ENCODE measurements at regions not wholly inside any gene's neighbourhood (a gene's known extent, or its start where the extent isn't known, plus 50 kb on each side); places are given as distances from the start of the nearest gene placed in this dataset.
A peak's percentile ranks its signal among the peaks of the same experiment; 100 is the strongest.

DNA sequence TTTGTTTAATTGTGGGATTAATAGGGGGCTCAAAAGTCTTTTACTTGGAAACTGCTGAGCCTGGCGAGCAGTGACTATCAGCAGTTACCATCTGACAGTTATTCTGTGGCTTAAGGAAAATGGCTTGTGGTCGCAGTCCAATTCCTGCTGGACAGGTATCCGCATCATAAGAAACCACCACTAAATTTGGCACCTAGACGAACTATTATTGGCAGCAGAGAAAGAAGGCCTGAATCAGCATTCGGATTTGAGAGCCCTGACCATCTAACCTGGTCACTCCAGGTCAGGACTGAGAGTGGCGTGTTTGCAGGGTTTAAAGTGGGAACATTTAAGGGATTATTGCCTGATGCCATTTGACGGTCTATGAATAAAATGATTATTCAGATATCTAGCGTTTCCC lies 146.4 kb downstream of the RPS12 start:
- Histone ChIP-seq H3K36me3 (ENCODE audit: control insufficient read depth, insufficient read depth, low read length) (no peaks in the 10 kb centered on the region), H3K27me3 (replicated peaks; ENCODE audit: control insufficient read depth, insufficient read depth, low read length) (no peaks in the 10 kb centered on the region), H3K4me3 (replicated peaks; ENCODE audit: low read depth, low read length) (no peak overlapping the region)
- TF ChIP-seq, protein P1, sequence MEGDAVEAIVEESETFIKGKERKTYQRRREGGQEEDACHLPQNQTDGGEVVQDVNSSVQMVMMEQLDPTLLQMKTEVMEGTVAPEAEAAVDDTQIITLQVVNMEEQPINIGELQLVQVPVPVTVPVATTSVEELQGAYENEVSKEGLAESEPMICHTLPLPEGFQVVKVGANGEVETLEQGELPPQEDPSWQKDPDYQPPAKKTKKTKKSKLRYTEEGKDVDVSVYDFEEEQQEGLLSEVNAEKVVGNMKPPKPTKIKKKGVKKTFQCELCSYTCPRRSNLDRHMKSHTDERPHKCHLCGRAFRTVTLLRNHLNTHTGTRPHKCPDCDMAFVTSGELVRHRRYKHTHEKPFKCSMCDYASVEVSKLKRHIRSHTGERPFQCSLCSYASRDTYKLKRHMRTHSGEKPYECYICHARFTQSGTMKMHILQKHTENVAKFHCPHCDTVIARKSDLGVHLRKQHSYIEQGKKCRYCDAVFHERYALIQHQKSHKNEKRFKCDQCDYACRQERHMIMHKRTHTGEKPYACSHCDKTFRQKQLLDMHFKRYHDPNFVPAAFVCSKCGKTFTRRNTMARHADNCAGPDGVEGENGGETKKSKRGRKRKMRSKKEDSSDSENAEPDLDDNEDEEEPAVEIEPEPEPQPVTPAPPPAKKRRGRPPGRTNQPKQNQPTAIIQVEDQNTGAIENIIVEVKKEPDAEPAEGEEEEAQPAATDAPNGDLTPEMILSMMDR (IDR thresholded peaks at IDR 0.05; ENCODE audit: insufficient read depth, low read length, poor library complexity, severe bottlenecking), result no peak
- DNase-seq (ENCODE audit: extremely low read depth, insufficient read length), result no peak

GRCh38 chr6:132961122-132961521 lies 146.8 kb downstream of the RPS12 start:
- TF ChIP-seq, protein P1 (IDR thresholded peaks at IDR 0.05; ENCODE audit: insufficient read depth, low read length, poor library complexity, severe bottlenecking), result no peak
- H3K36me3 ChIP-seq (ENCODE audit: control insufficient read depth, insufficient read depth, low read length), result no peaks in the 10 kb centered on the region
- no peak for DNase-seq (ENCODE audit: extremely low read depth, insufficient read length)
- no peaks in the 10 kb centered on the region for H3K27me3 ChIP-seq (replicated peaks; ENCODE audit: control insufficient read depth, insufficient read depth, low read length)
- H3K4me3 ChIP-seq (replicated peaks; ENCODE audit: low read depth, low read length), result no peak overlapping the region

- TF ChIP-seq, protein P1 (IDR thresholded peaks at IDR 0.05; ENCODE audit: insufficient read depth, low read length, poor library complexity, severe bottlenecking), result peak; percentile 55
- DNase-seq (ENCODE audit: extremely low read depth, insufficient read length), result no peak
- Histone ChIP-seq H3K36me3 (ENCODE audit: control insufficient read depth, insufficient read depth, low read length) (no peaks in the 10 kb centered on the region), H3K27me3 (replicated peaks; ENCODE audit: control insufficient read depth, insufficient read depth, low read length) (no peaks in the 10 kb centered on the region), H3K4me3 (replicated peaks; ENCODE audit: low read depth, low read length) (no peak overlapping the region)
Measured at GRCh38 chr6:132961610-132962009, 147.2 kb downstream of the RPS12 start.

GRCh38 chr6:132962936-132963868 lies 148.8 kb downstream of the RPS12 start:
- Histone ChIP-seq H3K4me3 (replicated peaks; ENCODE audit: low read depth, low read length) (no peak overlapping the region), H3K27me3 (replicated peaks; ENCODE audit: control insufficient read depth, insufficient read depth, low read length) (no peaks in the 10 kb centered on the region), H3K36me3 (ENCODE audit: control insufficient read depth, insufficient read depth, low read length) (no peaks in the 10 kb centered on the region)
- TF ChIP-seq, protein P1 (IDR thresholded peaks at IDR 0.05; ENCODE audit: insufficient read depth, low read length, poor library complexity, severe bottlenecking), result peak; percentile 85
- DNase-seq (ENCODE audit: extremely low read depth, insufficient read length), result no peak

DNA sequence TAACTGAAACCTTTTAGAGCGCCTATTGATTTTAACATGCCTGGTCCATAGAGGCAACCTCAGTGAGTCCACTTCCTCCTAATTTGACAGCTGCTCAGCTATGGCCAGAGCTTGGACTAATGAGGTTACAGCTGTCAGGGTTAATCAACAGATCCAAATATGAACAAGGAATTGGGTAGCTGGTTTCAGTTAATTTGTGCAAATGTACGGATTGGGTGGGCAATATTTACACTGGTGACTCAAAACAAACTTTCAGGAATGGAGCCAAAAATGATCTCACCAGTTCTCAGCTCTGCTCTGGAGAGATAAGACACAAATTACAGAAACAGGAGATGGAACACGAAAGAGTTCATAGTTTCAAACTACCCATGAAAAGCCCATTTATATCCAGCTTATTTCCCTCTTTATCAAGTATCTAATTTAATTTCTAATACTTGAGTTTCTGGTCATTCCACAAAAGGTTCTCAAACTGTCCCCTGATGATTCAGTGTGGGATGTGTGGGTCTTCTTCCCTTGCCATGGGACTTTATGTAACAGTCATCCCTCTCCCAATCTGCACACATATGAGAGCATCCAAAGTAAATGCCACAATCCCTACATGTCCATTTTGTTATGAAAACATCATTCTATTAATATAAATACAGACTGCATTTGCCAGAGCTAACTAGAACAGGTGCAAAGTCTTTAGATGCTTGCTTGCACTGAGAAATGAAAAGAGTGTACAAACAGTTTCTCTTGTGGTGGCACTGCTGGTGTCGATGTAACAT lies 149.9 kb downstream of the RPS12 start:
- DNase-seq (ENCODE audit: extremely low read depth, insufficient read length), result peak; percentile 54
- Histone ChIP-seq H3K36me3 (ENCODE audit: control insufficient read depth, insufficient read depth, low read length) (no peaks in the 10 kb centered on the region), H3K4me3 (replicated peaks; ENCODE audit: low read depth, low read length) (no peak overlapping the region), H3K27me3 (replicated peaks; ENCODE audit: control insufficient read depth, insufficient read depth, low read length) (no peaks in the 10 kb centered on the region)
- TF ChIP-seq, protein P1 (IDR thresholded peaks at IDR 0.05; ENCODE audit: insufficient read depth, low read length, poor library complexity, severe bottlenecking), result no peak
